HG02973 (cell line): ENCODE measurements at regions not wholly inside any gene's neighbourhood (a gene's known extent, or its start where the extent isn't known, plus 50 kb on each side); places are given as distances from the start of the nearest gene placed in this dataset.
"Not testable (repeated sequence)": the region's sequence is repeated elsewhere in the genome, so short reads cannot be mapped to it uniquely, and the experiment has no call there.

Source experiments
- ATAC-seq: cut with Tn5 transposase; IDR thresholded peaks from one replicate; pipeline ENCODE4 v1.9.1; 2021; ENCODE audit warnings: moderate library complexity; ENCODE audit not compliant: unreplicated experiment

DNA sequence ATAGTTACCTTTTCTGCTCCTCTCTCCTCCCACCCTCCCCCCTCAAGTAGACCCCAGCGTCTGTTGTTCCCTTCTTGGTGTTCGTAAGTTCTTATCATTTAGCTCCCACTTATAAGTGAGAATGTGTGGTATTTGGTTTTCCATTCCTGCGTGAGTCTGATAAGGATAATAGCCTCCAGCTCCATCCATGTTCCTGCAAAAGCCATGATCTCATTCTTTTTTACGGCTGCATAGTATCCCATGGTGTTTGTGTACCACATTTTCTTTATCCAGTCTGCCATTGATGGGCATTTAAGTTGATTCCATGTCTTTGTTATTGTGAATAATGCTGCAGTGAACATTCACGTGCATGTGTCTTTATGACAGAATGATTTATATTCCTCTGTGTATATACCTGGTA is 65.3 kb upstream of the FAM20A start:
- not testable (repeated sequence) for ATAC-seq

DNA sequence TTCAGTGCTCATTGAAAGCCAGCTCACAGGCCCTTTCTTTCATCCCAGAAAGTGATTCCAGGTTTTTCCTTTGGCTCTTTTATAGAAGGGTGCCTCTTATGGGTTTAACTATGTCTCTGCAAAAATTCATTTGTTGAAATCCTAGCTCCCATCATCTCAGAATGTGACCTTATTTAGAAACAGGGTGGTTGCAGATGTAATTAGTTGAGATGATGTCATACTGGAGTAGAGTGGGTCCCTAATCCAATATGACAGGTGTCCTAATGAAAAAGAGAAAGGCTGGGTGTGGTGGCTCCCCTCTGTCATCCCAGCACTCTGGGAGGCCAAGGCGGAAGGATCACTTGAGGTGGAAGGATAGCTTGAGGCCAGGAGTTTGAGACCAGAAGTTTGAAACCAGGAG is 64.2 kb upstream of the FAM20A start:
- no peak for ATAC-seq

DNA sequence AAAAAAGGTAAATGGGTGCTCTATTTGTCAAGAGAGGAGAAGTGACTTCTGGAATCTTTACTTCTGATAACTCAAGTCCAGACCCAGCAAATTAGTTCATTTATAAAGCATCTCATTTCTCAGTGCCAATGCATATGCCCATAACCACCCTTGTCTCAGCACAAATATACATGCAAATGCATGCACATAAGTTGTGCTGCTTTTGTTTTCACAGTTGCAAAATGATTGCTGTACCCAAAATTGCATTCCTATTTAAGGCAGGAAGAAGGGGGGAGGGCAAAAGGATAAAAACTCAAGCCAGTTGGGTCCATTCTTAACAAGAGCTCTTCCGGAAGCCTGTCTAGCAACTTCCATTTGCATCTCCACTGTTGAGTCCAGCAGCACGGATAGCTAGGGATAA is 61.3 kb upstream of the FAM20A start:
- no peak for ATAC-seq

DNA sequence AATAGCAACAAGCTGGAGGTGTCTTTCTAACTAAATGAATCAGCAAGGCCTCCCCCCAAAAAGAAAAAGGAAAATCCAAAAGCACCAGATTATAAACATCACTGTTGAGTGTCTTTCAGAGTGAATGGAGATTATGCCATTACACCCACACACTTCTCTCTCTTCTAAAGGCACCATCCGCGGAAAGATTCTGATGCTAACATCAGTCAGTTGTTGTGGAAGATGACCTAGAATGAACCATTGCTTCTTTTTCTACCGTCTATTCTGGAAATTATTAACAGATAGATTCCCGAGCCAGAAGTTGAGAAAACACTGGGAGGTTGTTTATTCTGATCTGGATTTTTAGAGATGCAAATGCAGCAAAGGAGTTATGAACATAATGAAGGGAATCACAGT is 60.9 kb upstream of the FAM20A start:
- no peak for ATAC-seq

DNA sequence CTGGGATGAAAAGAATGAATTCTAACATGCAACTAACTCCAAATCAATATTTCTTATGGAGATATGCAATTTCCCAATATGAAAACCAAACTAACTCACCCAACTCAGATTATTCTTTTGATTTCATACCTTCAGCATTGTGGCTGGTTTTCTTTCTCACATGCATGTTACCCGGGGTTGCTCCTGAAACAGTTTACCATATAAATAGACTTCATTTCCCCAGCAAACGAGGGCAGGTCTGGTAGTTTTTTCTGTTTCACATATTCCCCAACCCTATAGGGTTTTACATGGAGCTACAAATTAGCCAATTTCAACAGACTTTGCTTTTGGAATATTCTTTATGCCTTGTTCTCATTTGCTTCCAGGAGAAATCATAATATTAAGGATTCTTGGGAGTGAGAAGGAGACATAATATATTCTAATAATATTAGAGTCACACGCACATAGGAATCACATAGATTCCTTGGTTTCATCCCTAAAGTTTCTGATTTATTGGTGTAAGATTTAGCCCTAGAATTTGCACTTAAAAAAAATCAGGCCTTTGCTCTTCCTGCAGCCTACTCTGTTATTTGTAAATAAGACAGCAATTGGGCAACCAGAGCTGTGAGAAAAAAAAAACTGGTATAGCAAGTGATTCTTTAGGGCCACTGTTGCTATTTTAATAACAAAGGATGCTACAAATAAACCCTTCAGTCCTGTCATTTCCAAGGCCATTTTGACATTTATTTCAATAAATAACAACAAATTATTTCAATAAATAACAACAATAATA is 60.3 kb upstream of the FAM20A start:
- ATAC-seq: no peak

GRCh38 chr17:68660302-68660701 is 59.1 kb upstream of the FAM20A start:
- ATAC-seq: no peak

GRCh38 chr17:68658999-68659780 is 58.0 kb upstream of the FAM20A start:
- ATAC-seq: no peak

GRCh38 chr17:68657576-68657975 is 56.4 kb upstream of the FAM20A start:
- ATAC-seq: no peak

DNA sequence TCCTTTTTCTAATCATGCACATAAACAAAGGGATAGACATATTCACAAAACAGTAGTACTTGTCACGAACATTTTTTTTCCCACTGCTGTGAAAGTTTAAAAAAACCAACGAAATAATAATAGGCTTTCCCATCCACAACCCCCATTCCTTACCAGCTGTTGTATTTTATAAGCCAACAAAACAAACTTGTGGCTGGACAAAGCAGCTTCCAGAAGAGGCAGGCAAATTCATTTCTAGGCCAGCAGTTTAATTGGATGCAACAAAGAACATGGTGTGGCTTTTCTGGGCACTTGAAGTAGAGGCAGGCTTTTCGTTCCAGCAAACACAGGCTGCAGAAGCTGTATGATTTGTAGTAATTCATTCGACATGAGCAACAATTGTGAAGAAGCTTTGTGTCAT is 56.0 kb upstream of the FAM20A start:
- no peak for ATAC-seq

GRCh38 chr17:68656666-68657065 is 55.5 kb upstream of the FAM20A start:
- ATAC-seq: no peak
